ENCODE measurements at regions not wholly inside any gene's neighbourhood (a gene's known extent, or its start where the extent isn't known, plus 50 kb on each side); places are given as distances from the start of the nearest gene placed in this dataset.
A peak's percentile ranks its signal among the peaks of the same experiment; 100 is the strongest.
"Not testable (repeated sequence)": the region's sequence is repeated elsewhere in the genome, so short reads cannot be mapped to it uniquely, and the experiment has no call there.

GRCh38 chr15:88965097-88965496 lies 51.9 kb upstream of the MFGE8 start:
- H3K4me3 Mint-ChIP-seq; H3K27ac Mint-ChIP-seq; intact Hi-C loops (cut with DNase I, micrococcal nuclease); H3K27me3 Mint-ChIP-seq; ATAC-seq; H3K36me3 Mint-ChIP-seq (ENCODE audit: low read depth); CTCF ChIA-PET; H3K4me1 Mint-ChIP-seq; DNase-seq; POLR2A ChIA-PET: not testable (repeated sequence)
- peaks cover 12% of the 10 kb centered on the region for H3K9me3 Mint-ChIP-seq (ENCODE audit: low read depth)

GRCh38 chr15:88970232-88970631 lies 57.1 kb upstream of the MFGE8 start:
- Mint-ChIP-seq H3K27me3 (peaks cover 2% of the 10 kb centered on the region), H3K4me3 (no peak overlapping the region), H3K9me3 (ENCODE audit: low read depth) (peaks cover 15% of the 10 kb centered on the region), H3K36me3 (ENCODE audit: low read depth) (peaks cover 7% of the 10 kb centered on the region), H3K27ac (no peak overlapping the region), H3K4me1 (no peaks in the 10 kb centered on the region)
- DNase-seq = no peak
- CTCF ChIA-PET = interaction anchor here (0.6 to 0.7 kb wide), 3 partner anchors 38 to 65 kb away, joined by 3 to 4 read pairs (median 3); no protein-coding TSS in a partner anchor
- peak; percentile 12 for ATAC-seq
- intact Hi-C loops (cut with DNase I, micrococcal nuclease) = no loop called here
- POLR2A ChIA-PET = no interaction called here

- Mint-ChIP-seq H3K27me3 (peaks cover 2% of the 10 kb centered on the region), H3K36me3 (ENCODE audit: low read depth) (peaks cover 2% of the 10 kb centered on the region), H3K4me1 (no peaks in the 10 kb centered on the region), H3K9me3 (ENCODE audit: low read depth) (peaks cover 9% of the 10 kb centered on the region), H3K4me3 (no peak overlapping the region), H3K27ac (no peak overlapping the region)
- ChIA-PET CTCF (interaction anchor here (1.0 kb wide), 1 partner anchor 70 kb away, joined by 3 read pairs; no protein-coding TSS in a partner anchor), POLR2A (no interaction called here)
- intact Hi-C loops (cut with DNase I, micrococcal nuclease) = no loop called here
- DNase-seq = no peak
- no peak for ATAC-seq
Observed at GRCh38 chr15:88974392-88974791, 61.2 kb upstream of the MFGE8 start.

GRCh38 chr15:88975891-88976290 lies 62.7 kb upstream of the MFGE8 start:
- no peak for DNase-seq
- POLR2A ChIA-PET = no interaction called here
- ATAC-seq = no peak
- Mint-ChIP-seq H3K36me3 (ENCODE audit: low read depth) (peaks cover 2% of the 10 kb centered on the region), H3K4me3 (no peak overlapping the region), H3K4me1 (no peaks in the 10 kb centered on the region), H3K9me3 (ENCODE audit: low read depth) (peaks cover 4% of the 10 kb centered on the region), H3K27ac (no peak overlapping the region), H3K27me3 (no peaks in the 10 kb centered on the region)
- intact Hi-C loops (cut with DNase I, micrococcal nuclease) = loop anchor here in 1 of 2 experiments (2.0 kb wide), 1 partner anchor 27 kb away; no protein-coding TSS in a partner anchor
- CTCF ChIA-PET = no interaction called here

GRCh38 chr15:88976656-88977055 lies 63.5 kb upstream of the MFGE8 start:
- Mint-ChIP-seq H3K4me1 (no peaks in the 10 kb centered on the region), H3K36me3 (ENCODE audit: low read depth) (no peaks in the 10 kb centered on the region), H3K4me3 (no peak overlapping the region), H3K9me3 (ENCODE audit: low read depth) (peaks cover 4% of the 10 kb centered on the region), H3K27me3 (no peaks in the 10 kb centered on the region), H3K27ac (no peak overlapping the region)
- CTCF ChIA-PET = no interaction called here
- ATAC-seq (no peak), DNase-seq (no peak)
- POLR2A ChIA-PET = no interaction called here
- intact Hi-C loops (cut with DNase I, micrococcal nuclease) = loop anchor here in 1 of 2 experiments (2.0 kb wide), 1 partner anchor 28 kb away; no protein-coding TSS in a partner anchor

GRCh38 chr15:88979674-88980073 lies 66.5 kb upstream of the MFGE8 start:
- intact Hi-C loops (cut with DNase I, micrococcal nuclease) = no loop called here
- ATAC-seq (no peak), DNase-seq (no peak)
- no peak overlapping the region for H3K4me3 Mint-ChIP-seq
- H3K9me3 Mint-ChIP-seq (ENCODE audit: low read depth) = no peaks in the 10 kb centered on the region
- no peak overlapping the region for H3K27ac Mint-ChIP-seq
- POLR2A ChIA-PET = no interaction called here
- no peaks in the 10 kb centered on the region for H3K27me3 Mint-ChIP-seq
- H3K36me3 Mint-ChIP-seq (ENCODE audit: low read depth) = no peaks in the 10 kb centered on the region
- CTCF ChIA-PET = interaction anchor here (1.0 kb wide), 1 partner anchor 78 kb away, joined by 5 read pairs; no protein-coding TSS in a partner anchor
- H3K4me1 Mint-ChIP-seq = no peaks in the 10 kb centered on the region

- POLR2A ChIA-PET = no interaction called here
- H3K4me1 Mint-ChIP-seq = no peaks in the 10 kb centered on the region
- intact Hi-C loops (cut with DNase I, micrococcal nuclease) = no loop called here
- H3K36me3 Mint-ChIP-seq (ENCODE audit: low read depth) = no peaks in the 10 kb centered on the region
- DNase-seq (no peak), ATAC-seq (no peak)
- CTCF ChIA-PET = no interaction called here
- no peaks in the 10 kb centered on the region for H3K27me3 Mint-ChIP-seq
- no peak overlapping the region for H3K27ac Mint-ChIP-seq
- H3K4me3 Mint-ChIP-seq = no peak overlapping the region
- H3K9me3 Mint-ChIP-seq (ENCODE audit: low read depth) = no peaks in the 10 kb centered on the region
Observed at GRCh38 chr15:88980498-88980897, 67.3 kb upstream of the MFGE8 start.

- no peaks in the 10 kb centered on the region for H3K9me3 Mint-ChIP-seq (ENCODE audit: low read depth)
- no peaks in the 10 kb centered on the region for H3K27me3 Mint-ChIP-seq
- ChIA-PET CTCF (no interaction called here), POLR2A (no interaction called here)
- intact Hi-C loops (cut with DNase I, micrococcal nuclease) = no loop called here
- H3K4me3 Mint-ChIP-seq = no peak overlapping the region
- ATAC-seq (no peak), DNase-seq (no peak)
- no peak overlapping the region for H3K27ac Mint-ChIP-seq
- no peaks in the 10 kb centered on the region for H3K36me3 Mint-ChIP-seq (ENCODE audit: low read depth)
- no peaks in the 10 kb centered on the region for H3K4me1 Mint-ChIP-seq
Observed at GRCh38 chr15:88981244-88982215, 68.4 kb upstream of the MFGE8 start.

GRCh38 chr15:88982304-88982945 lies 69.2 kb upstream of the MFGE8 start:
- Mint-ChIP-seq H3K4me3 (no peak overlapping the region), H3K36me3 (ENCODE audit: low read depth) (no peaks in the 10 kb centered on the region)
- no peak for ATAC-seq

GRCh38 chr15:88982946-88983342 lies 69.8 kb upstream of the MFGE8 start:
- Mint-ChIP-seq H3K9me3 (ENCODE audit: low read depth) (no peaks in the 10 kb centered on the region), H3K27ac (no peak overlapping the region), H3K4me3 (no peak overlapping the region), H3K4me1 (no peaks in the 10 kb centered on the region), H3K36me3 (ENCODE audit: low read depth) (no peaks in the 10 kb centered on the region), H3K27me3 (no peaks in the 10 kb centered on the region)
- ATAC-seq = no peak
- ChIA-PET CTCF (no interaction called here), POLR2A (no interaction called here)
- no peak for DNase-seq
- intact Hi-C loops (cut with DNase I, micrococcal nuclease) = no loop called here

More at GRCh38 chr15:88982304-88982945, 69.2 kb upstream of the MFGE8 start:
- CTCF ChIA-PET = no interaction called here
- POLR2A ChIA-PET = no interaction called here
- H3K27ac Mint-ChIP-seq = no peak overlapping the region
- no peaks in the 10 kb centered on the region for H3K4me1 Mint-ChIP-seq
- no peak for DNase-seq
- H3K27me3 Mint-ChIP-seq = no peaks in the 10 kb centered on the region
- intact Hi-C loops (cut with DNase I, micrococcal nuclease) = no loop called here
- no peaks in the 10 kb centered on the region for H3K9me3 Mint-ChIP-seq (ENCODE audit: low read depth)

GRCh38 chr15:88983861-88984429 lies 70.8 kb upstream of the MFGE8 start:
- Mint-ChIP-seq H3K9me3 (ENCODE audit: low read depth) (no peaks in the 10 kb centered on the region), H3K4me1 (no peaks in the 10 kb centered on the region), H3K27me3 (no peaks in the 10 kb centered on the region), H3K4me3 (no peak overlapping the region), H3K36me3 (ENCODE audit: low read depth) (no peaks in the 10 kb centered on the region), H3K27ac (no peak overlapping the region)
- ChIA-PET POLR2A (no interaction called here), CTCF (no interaction called here)
- ATAC-seq = no peak
- intact Hi-C loops (cut with DNase I, micrococcal nuclease) = no loop called here
- no peak for DNase-seq

All from activated CD4-positive, alpha-beta T cell treated with anti-CD3 and anti-CD28 coated beads for 36 hours (primary cell).